HG03439 (cell line): ENCODE measurements at regions not wholly inside any gene's neighbourhood (a gene's known extent, or its start where the extent isn't known, plus 50 kb on each side); places are given as distances from the start of the nearest gene placed in this dataset.
"Not testable (repeated sequence)": the region's sequence is repeated elsewhere in the genome, so short reads cannot be mapped to it uniquely, and the experiment has no call there.

Source experiments
- ATAC-seq: cut with Tn5 transposase; IDR thresholded peaks from one replicate; pipeline ENCODE4 v1.9.1; 2021; ENCODE audit warnings: mild to moderate bottlenecking, moderate library complexity; ENCODE audit not compliant: unreplicated experiment

DNA sequence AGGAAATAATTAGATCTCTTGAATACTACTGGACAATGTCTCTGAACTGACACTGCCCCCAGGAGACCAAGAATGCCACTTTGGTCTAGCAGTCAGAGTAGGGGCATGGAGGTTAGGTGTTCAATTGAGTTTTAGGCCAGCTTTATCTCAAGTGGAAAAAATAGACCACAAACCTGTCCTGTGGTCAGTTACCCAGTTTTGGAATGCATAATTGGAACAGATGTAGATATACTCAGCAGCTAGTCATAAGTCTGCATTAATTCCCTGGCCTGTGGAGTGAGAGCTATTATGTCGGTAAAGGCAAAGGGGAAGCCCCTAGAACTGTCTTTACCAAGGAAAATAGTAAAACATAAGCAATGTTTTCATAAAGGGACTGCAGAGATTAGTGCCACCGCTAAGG, 587.7 kb downstream of the GLUD2 start:
- ATAC-seq: no peak

DNA sequence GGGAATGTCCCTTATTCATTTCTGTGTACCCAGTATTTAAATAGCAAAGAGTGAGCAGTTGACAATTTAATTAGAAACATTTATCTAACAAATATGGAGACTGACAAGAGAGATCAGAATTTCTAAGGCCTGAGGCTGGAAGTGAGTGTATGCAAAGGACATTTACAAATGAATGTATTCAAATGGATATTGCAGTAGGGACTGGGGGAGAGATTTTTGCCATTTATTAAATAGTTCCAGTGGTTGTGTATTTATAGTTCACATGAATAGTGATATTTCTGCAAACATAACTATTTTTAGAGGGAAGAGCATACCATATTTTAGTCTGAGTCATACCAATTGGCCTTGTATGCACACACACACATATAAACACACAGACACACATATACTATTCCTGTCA, 592.4 kb downstream of the GLUD2 start:
- no peak for ATAC-seq

DNA sequence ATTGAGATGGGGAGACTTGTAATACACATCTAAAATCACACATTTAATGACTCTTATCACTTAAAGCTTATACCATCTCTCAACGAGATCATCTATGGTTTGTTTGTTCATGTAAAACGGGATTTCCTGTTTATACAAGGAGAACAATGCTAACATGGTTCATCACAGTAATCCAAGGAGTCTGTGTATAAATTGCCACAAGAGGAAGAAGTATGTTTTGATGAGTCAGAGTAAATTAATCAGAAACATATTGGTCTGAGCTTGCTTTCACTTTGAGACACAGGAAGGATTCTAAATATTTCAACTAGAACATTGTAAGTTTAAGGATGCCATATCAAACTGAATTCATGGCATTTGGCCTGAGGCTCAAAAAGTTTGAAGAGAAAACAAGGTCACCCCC, 594.1 kb downstream of the GLUD2 start:
- ATAC-seq: no peak

DNA sequence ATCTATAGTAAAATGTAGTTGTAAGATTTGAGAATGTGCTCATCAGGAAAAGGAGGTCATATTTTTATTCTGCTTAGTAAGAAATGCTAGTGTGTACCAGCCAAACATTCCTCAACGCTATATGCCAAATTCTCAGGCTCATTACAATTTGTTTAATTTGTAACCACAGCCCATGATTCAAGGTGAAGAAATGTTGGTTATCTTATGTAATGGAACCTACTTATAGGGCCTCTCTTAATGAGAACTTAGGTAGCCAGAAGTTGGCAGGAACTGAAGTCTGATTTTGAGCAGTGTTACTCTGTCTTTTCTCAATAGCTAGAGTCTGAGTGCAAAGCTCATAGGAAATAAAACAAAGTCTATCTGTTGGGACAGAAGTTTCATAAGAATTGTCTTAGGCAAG, 595.0 kb downstream of the GLUD2 start:
- ATAC-seq: no peak

DNA sequence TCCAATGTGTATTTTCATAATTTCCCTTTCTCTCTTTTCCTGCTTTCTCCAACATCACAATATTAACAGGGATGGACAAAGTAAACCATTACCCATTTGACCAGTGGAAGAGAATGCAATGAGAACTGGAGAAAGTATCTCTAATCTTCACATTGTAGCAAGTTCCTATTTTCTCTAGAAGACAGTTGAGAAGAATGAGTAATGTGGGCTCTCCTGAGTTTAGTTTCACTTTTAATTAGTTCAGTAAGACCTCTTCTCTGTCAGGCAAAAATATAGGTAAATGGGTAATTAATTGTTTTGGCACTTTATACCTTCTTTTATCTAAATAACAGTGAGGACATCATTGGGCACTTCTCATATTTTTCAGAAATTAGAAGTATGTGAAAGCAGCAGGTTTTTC, 602.0 kb downstream of the GLUD2 start:
- no peak for ATAC-seq

DNA sequence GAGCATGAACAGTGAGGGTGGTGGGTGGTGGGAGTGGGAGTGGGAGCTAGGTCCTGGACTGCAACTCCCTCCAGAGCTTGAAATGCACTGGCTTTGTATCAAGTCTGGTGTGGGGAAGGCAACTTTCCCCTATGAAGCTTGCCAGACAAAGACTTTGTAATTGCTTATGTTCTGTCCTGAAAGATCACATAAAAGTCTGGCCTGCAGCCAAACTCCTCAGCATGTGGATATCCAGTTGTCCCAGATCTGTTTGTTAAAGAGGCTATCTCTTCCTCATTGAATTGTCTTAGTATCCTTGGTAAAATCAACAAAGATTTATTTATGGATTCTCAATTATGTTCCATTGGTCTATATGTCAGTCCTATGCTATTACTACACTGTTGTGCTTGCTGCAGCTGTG, 607.9 kb downstream of the GLUD2 start:
- no peak for ATAC-seq

DNA sequence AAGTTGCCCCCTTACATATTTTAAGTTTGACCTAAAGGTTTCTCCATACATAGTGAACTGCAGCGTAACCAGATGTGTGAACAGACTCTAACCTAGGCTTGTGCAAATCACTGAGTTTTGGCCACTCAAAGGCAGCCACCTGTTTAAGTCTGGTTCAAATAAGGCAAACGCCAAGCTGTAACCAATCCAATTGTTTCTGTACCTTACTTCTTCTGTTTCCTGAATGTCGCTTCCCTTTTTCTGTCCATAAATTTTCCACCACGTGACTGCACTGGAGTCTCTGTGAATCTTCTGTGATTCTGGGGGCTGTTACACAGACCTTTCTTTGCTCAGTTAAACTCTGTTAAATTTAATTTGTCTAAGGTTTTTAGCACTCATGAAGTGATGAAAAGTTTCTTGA, 618.8 kb downstream of the GLUD2 start:
- no peak for ATAC-seq

DNA sequence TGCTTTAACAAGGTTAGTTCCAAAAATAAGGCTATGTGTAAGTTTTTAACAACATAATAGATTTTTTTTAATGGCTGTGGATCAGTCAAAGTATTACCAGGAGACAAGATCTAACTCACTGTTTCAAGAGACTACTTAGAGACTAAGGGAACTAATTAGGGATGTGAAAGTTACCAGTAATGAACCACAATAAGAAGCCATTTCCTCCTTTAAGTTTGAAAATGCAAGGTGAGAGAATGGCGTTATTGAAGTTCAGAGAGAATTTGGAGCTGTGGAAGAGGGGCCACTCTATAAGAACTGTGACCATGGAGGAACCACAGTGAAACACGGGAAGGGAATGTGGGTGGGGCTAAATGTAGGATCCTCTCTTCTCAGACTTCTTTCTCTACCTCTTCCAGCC, 624.2 kb downstream of the GLUD2 start:
- no peak for ATAC-seq

DNA sequence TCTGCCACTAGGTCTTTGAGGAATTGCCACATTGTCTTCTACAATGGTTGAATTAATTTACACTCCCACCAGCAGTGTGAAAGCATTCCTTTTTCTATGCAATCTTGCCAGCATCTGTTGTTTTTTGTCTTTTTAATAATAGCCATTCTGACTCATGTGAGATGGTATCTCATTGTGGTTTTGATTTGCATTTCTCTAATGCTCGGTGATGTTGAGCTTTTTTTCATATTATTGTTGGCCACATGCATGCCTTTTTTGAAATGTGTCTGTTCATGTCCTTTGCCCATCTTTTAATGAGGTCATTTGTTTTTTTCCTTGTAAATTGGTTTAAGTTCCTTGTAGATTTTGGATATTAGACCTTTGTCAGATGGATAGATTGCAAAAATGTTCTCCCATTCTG, 661.8 kb downstream of the GLUD2 start:
- ATAC-seq: not testable (repeated sequence)

DNA sequence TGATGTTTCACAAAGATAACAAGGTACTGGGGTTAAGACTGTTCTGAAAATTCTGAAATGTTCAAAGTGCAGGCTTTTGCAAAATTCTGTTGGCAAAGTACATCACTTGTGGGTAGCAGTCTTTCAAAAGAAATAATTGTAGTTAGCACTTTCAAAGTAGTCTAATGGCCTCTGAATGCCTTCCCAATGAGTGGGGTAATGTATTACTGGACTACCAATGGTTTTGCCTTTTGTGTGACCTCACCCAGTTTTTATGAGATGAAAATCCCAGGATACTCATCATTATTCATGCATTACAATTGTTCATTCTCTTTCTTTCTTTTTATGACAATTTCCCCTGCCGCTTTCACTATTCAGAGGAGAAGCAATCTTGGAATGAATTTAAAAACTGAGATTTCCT, 686.1 kb downstream of the GLUD2 start:
- ATAC-seq: no peak

DNA sequence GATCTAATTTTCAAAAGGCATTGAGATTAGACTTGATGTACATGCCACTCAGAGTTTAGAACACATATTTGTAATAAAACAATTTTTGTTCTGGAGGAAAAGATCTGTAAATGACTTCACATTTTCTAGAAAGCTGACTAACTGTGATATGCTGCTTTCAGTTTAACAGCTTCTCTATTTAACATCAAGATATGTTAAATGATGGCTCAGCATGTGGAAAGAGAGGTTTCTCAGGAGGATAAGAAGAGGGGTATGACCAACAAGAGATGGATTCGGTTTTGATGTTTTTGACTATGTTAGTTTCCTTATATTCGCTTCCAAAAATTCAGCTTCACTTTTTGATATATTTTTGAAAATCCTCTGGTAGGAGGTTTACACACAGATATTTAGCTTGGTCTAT, 698.7 kb downstream of the GLUD2 start:
- no peak for ATAC-seq

DNA sequence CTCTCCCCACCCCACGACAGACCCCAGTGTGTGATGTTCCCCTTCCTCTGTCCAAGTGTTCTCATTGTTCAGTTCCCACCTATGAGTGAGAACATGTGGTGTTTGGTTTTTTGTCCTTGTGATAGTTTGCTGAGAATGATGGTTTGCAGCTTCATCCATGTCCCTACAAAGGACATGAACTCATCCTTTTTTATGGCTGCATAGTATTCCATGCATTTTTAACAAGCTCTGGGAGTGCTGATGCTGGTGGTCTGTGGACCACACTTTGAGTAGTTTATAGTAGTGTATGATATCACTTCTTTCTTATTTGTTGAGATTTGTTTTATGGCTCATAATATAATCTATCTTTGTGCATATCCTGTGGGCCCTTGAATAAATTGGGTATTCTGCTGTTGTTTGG, 706.2 kb downstream of the GLUD2 start:
- not testable (repeated sequence) for ATAC-seq

DNA sequence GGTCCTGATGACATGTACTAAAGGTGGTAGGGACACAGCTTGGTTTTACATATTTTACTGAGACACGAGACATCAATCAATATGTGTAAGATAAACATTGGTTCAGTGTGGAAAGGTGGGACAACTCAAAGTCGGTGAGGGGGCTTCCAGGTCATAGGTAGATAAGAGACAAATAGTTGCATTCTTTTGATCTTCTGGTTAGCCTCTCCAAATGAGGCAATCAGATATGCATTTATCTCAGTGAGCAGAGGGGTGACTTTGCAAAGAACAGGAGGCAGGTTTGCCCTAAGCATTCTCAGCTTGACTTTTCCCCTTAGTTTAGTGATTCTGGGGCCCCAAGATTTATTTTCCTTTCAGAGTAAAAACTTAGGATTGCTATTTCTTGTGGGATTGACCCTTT, 706.9 kb downstream of the GLUD2 start:
- ATAC-seq: no peak

DNA sequence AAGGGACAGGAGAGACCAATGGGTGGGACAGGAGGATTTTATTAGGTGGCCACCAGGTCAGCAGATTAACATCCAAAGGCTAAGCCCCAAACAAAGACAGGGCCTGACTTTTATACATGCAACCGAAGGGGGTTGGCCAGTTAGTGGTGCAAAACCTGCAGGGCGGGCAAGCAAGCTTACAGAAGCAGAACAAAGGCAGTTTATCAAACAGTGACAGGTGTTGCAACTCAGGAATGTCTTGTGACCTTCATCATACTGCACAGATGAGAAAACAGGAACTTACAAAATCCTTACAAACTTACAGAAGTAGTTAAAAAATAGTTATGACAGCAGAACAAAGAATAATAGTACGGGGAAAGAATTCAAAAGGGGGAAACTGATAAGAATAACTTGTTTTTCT, 708.1 kb downstream of the GLUD2 start:
- ATAC-seq: no peak

DNA sequence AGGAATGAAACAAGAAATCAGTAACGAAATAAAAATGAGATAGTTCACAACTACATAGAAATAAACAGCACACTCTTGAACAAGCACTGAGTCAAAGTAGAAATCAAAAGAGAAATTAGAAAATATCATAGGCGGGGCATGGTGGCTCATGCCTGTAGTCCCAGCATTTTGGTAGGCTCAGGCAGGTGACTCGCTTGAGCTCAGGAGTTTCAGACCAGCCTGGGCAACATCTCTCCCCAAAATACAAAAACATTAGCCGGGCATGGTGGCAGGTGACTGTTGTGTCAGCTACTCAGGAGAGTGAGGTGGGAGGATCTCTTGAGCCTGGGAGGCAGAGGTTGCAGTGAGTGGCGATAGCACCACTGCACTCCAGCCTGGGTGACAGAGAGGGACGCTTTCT, 714.4 kb downstream of the GLUD2 start:
- ATAC-seq: no peak

DNA sequence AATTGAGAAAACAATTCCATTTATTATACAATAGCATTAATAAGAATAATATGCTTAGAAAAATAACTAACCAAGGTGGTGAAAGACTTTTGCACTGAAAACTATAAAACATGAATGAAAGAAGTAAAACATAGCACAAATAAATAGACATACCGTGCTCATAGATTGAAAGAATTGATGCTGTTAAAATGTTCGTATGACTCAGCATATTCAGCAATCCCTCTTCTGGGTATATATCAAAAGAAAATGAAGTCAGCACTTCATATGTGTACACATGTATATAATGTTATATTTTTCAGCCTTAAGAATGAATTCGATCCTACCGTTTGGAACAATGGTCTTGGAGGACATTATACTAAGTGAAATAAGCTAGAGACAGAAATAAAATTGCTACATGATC, 716.3 kb downstream of the GLUD2 start:
- ATAC-seq: no peak

DNA sequence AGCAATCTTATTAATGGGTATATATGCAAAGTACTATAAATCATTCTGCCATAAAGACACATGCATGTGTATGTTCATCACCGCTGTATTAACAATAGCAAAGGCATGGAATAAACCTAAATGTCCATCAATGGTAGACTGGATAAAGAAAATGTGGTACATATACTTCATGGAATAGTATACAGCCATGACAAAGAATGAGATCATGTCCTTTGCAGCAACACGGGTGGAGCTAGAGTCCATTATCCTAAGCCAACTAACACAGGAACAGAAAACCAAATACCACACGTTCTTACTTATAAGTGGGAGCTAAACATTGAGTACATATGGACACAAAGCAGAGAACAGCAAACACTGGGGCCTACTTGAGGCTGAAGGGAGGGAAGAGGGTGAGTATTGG, 720.8 kb downstream of the GLUD2 start:
- ATAC-seq: not testable (repeated sequence)

DNA sequence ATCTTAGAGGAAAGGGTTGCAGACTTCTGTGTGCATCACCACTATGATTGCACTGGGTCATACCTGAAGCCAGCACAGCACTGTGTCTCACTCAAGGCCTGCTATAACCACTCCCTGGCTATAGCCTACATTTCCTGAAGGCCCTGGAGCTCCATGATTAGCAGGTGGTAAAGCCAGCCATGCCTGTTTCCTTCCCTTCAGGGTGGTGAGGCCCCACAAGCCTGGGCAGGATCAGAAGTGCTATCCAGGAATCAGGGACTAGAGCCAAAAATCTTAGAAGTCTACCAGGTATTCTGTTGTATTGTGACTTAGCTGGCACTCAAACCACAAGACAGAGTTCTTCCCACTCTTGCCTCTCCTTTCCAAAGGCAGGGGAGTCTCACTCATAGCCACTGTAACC, 734.6 kb downstream of the GLUD2 start:
- ATAC-seq: no peak

DNA sequence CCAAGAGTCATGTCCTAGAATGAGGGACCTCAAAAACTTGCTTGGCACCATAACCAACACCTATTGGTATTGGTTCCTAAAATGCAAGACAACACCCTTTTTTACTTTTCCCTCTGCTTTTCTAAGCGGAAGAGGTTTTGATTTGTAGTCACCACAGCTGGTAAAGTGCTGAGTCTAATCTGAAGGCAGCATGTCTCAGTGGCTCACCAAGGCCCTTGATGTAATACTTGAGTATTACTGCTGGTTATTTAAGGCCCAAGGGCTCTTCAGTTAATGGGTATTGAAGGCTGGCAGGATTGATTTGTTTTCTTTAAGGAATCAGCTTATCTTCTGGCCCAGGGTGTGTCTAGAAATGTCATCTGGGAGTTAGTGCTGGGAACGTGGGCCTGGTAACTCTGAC, 735.1 kb downstream of the GLUD2 start:
- ATAC-seq: no peak

DNA sequence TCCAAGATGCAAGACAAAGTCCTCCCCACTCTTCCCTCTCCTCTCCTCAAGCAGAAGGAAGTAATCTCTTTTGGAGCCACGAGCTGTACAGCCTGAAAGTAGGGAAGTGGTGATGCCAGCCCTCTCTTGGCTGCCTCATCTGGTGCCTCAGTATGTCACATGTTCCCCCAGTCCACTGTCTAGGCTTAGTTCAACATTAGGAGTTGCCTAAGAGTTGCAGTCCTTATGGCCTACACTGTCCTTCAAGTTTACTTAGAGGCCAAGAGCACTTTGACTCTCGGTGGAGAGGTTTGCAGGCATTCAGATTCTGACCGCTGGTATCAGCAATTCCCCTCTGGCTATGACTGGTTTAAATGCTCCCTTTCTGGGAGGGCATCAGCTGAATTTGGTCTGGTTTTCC, 735.6 kb downstream of the GLUD2 start:
- ATAC-seq: no peak

DNA sequence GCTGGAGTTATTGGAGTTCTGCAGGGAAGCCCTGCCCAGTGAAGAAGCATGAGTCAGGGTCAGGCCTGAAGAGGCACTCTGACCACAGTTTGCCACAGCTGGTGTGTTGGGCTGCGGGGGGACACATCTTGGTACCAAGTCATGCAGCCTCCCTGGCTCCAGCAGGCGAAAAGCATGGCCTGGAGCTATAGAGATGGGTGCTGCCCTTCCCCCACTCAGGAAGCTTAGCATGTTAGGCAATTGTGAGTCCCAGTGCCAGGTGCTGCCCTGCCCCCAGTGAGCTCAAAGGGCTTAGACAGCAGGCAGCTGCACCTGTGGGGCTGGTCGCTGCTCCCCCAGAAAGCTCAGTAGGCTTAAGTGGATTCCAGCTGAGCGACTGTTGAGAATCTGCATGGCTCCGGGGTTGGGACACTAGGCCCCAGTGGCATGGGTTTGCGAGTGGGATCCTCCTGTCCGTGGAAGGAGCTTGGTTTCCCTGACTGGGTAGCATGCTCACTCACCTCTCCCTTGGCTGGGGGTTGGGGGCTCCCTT, 755.5 kb downstream of the GLUD2 start:
- no peak for ATAC-seq

DNA sequence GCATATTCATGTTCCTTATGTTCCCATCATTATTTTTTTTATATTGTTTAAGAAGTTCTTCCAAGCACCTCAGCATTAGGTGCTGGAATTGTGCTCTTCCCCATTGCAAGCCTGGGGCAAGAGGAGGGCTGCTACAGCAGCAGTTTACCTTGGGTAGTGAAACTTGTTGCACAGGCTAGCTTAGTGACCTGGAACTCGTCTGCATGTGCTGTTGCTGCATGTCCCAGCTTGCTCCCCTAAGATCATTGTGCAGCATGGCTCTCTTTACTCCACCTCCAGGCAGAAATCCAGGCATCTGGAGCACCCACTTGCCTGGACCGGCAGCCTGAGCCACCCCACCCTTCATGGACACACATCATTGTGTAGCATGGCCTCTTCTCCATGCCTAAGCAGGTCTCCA, 776.0 kb downstream of the GLUD2 start:
- no peak for ATAC-seq

DNA sequence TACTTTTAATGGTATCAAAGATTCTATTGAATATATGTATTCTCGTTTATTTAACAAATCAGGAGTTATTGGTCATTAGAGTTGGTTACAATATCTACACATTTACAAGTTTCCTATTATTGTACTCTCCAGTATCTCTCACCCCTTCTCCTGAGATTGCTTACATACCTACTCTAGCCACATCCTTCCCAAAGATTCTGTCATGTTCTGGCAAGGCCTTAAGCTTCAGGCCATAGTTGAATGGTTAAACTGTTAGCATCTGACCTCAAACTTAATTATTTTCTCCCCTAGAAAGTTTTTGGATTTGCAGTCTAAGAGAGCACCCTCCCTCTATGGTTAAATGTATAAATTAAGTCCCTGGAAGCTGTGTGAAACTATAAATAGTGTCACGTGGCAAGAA, 784.2 kb downstream of the GLUD2 start:
- no peak for ATAC-seq

DNA sequence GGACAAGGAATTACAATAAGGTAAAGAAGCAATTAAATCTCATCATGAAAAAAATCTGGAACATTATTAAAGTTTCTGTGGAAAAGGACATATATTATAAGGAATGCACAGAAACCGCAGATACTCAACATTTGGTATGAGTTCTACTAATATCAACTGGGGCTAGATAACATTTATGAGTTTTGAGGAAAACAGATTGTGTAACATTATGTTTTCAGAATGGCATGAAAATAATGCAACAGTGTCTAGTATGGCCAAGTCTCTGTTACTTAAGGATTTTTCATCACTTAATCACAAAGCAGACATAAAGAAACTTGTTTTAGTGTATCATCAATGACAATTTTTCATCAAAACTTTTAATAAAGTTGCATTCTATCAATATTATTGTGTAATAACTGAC, 785.0 kb downstream of the GLUD2 start:
- no peak for ATAC-seq
